Fibroblast of skin of right quadriceps (primary cell): ENCODE measurements at regions not wholly inside any gene's neighbourhood (a gene's known extent, or its start where the extent isn't known, plus 50 kb on each side); places are given as distances from the start of the nearest gene placed in this dataset.
"Not testable (repeated sequence)": the region's sequence is repeated elsewhere in the genome, so short reads cannot be mapped to it uniquely, and the experiment has no call there.

Experiments
- DNase-seq: peaks from one replicate; pipeline ENCODE4 v3.0.0-alpha.2; 2013

- DNase-seq, result peak; percentile 69
Measured at GRCh38 chr4:149987330-149988086, 90.7 kb upstream of the DCLK2 start.

- peak; percentile 72 for DNase-seq
Measured at GRCh38 chr4:149988087-149988410, 90.2 kb upstream of the DCLK2 start.

GRCh38 chr4:149993030-149993429 lies 85.2 kb upstream of the DCLK2 start:
- no peak for DNase-seq

- DNase-seq, result no peak
Measured at GRCh38 chr4:149995134-149995756, 83.0 kb upstream of the DCLK2 start.

- DNase-seq, result peak; percentile 55
Measured at GRCh38 chr4:149997881-149998421, 80.3 kb upstream of the DCLK2 start.

- peak; percentile 81 for DNase-seq
Measured at GRCh38 chr4:149999485-150000074, 78.7 kb upstream of the DCLK2 start.

GRCh38 chr4:150001815-150002214 lies 76.4 kb upstream of the DCLK2 start:
- DNase-seq, result peak; percentile 56

- no peak for DNase-seq
Measured at GRCh38 chr4:150002561-150002960, 75.7 kb upstream of the DCLK2 start.

- peak; percentile 66 for DNase-seq
Measured at GRCh38 chr4:150004481-150004880, 73.8 kb upstream of the DCLK2 start.

- peak; percentile 64 for DNase-seq
Measured at GRCh38 chr4:150005537-150005936, 72.7 kb upstream of the DCLK2 start.

- DNase-seq, result peak; percentile 74
Measured at GRCh38 chr4:150006197-150006596, 72.0 kb upstream of the DCLK2 start.

- peak; percentile 91 for DNase-seq
Measured at GRCh38 chr4:150007512-150007911, 70.7 kb upstream of the DCLK2 start.

- DNase-seq, result no peak
Measured at GRCh38 chr4:150008546-150008945, 69.7 kb upstream of the DCLK2 start.

- DNase-seq, result no peak
Measured at GRCh38 chr4:150009533-150009932, 68.7 kb upstream of the DCLK2 start.

- peak; percentile 73 for DNase-seq
Measured at GRCh38 chr4:150010525-150011126, 67.6 kb upstream of the DCLK2 start.

- DNase-seq, result no peak
Measured at GRCh38 chr4:150012851-150013360, 65.3 kb upstream of the DCLK2 start.

- DNase-seq, result not testable (repeated sequence)
Measured at GRCh38 chr4:150015910-150016309, 62.3 kb upstream of the DCLK2 start.

- DNase-seq, result not testable (repeated sequence)
Measured at GRCh38 chr4:150016621-150017020, 61.6 kb upstream of the DCLK2 start.

GRCh38 chr4:150018257-150018656 lies 60.0 kb upstream of the DCLK2 start:
- no peak for DNase-seq

GRCh38 chr4:150021483-150021882 lies 56.8 kb upstream of the DCLK2 start:
- DNase-seq, result peak; percentile 41

- DNase-seq, result no peak
Measured at GRCh38 chr4:150023489-150023888, 54.8 kb upstream of the DCLK2 start.

GRCh38 chr4:150026987-150027386 lies 51.3 kb upstream of the DCLK2 start:
- DNase-seq, result not testable (repeated sequence)
